HPDE6-E6E7 (cell line): ENCODE measurements at regions not wholly inside any gene's neighbourhood (a gene's known extent, or its start where the extent isn't known, plus 50 kb on each side); places are given as distances from the start of the nearest gene placed in this dataset.
"Not testable (repeated sequence)": the region's sequence is repeated elsewhere in the genome, so short reads cannot be mapped to it uniquely, and the experiment has no call there.

ENCODE experiments used
- DNase-seq: peaks from one replicate; pipeline ENCODE4 v3.0.0; 2011; ENCODE audit warnings: missing footprints; ENCODE audit errors: extremely low spot score

DNA sequence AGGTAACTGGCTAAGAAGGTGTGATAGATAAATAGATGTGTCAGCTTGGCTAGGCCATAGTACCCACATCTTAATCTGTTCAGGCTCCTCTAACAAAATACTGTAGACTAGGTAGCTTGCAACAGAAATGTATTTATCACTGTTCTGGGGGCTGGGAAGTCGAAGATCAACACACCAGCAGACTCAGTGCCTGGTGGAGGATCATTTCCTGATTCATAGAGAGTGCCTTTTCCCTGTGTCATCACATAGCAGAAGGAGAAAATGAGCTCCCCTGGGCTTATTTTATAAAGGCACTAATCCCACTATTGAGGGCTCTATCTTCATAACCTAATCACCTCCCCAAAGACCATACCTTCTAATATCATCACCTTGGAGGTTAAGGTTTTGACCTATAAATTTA lies 532.7 kb upstream of the OLFM3 start:
- DNase-seq = no peak

DNA sequence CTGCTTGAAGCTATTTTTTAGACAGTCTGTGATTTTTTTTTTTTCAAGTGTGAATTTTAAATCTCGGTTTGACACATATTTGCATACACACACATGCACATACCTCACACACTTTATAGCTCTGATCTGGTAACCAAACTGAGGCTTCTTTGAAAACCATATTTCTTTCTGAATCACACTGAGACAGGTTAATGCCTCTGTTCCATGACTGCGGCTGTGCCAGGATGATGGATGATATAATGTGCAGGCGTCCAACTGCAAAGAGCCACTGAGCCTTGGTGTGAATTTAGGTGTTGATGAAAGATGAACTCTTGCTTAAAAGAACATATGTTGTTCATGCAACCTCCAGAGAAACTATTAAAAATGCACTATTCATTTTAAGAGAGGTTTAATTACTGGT lies 504.0 kb upstream of the OLFM3 start:
- no peak for DNase-seq

DNA sequence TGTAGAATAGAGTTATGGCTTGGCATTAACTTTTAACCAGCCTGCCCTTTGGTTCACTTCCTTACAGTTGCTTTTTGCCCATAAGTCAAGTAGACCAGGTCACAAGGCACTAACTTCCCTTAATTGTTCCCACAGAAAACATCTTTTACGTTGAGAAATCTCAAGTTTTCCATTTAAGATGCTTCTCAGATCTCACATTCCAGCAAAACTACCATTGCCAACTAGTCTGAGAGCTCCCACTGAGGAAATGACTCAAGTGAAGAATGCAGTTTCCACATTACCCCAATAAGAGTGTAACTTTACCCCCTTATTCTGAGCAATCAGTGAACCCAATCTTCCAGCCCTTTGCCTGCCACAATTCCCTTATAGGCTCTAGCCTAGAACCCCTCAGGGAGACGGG lies 502.2 kb upstream of the OLFM3 start:
- DNase-seq = no peak

DNA sequence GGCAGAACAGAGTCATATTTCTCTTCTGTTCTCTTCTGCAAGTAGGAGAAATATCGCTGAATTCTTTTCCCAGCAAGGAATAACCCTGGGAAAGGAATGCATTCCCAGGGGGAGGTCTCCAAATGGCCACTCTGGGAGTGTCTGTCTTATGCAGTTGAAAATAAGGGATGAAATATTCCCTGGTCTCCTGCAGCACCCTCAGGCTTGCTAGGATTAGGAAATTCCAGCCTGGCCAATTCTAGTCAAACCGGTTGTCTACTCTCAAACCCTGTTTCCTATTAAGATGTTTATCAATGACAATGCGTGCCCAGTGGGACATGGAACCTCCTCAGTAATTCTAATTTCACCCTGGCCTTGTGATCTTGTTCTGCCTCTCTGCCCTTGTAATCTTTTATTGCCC lies 501.1 kb upstream of the OLFM3 start:
- DNase-seq = not testable (repeated sequence)

DNA sequence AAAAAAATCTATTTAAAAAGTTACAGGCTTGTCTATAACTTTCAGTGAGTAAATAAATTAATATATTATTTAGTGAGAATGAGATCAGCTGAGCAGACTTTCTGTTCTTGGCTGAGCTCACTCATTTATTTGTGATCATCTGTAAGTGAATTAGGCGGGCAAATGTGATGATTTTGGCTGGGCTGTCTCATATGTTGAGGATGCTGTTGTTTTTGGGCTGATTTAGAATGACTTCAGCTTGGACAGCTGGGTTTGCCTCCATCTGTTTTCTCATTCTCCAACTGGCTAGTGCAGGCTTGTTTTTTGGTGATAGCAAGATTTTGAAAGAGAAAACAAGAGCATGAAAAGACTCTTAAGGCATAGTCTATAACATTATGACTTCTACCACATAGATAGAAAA lies 475.8 kb upstream of the OLFM3 start:
- DNase-seq = no peak

DNA sequence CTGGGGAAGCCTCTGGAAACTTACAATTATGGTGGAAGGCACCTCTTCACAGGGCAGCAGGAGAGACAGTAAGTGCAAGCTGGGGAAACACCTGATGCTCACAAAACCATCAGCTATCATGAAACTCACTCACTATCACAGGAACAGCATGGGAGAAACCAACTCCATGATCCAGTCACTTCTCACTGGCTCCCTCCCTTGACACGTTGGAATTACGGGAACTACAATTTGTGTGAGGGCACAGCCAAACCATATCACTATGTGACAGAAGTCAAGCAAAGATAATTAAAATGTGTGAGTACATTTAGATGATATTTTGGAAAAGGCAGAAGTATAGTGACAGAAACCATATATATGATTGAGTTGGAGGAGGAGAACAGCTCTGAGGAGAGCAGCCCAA lies 474.0 kb upstream of the OLFM3 start:
- DNase-seq = no peak

DNA sequence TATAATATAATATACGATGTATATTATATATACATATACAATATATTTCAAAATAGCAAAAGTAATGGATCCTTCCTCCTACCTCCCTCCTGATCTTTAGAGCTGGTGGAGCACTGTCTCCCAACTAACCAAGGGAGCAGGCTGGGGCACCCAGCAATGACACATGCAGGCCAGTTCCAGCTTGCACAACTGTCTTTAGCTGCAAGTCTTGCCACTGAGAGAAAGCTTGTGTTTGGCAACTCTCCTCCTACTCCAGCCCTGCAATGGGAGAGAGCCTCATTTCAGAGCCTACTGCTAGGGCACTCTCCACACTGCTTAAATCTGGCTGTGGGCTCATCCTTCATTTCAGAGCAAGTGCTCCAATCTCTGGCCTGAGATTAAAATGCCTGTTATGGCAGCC lies 469.8 kb upstream of the OLFM3 start:
- DNase-seq = peak; percentile 39

DNA sequence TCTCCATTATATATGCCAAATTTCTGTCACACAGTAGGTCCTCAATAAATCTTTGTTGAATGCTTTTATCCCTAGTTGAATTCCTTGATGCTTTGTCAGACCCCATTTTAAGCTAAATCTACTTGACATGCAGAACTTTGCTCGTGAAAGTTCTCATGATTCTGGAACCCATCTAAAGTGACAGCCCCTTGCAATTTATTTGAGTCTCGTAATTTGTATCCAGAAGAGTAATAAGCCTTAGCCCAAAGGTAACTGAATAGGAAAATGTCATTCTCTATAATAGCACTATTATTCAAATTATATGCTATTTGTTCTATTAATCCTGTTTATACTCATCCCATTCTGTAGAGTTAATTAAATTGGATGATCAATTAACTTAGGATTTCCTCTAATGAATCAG lies 466.6 kb upstream of the OLFM3 start:
- DNase-seq = no peak

DNA sequence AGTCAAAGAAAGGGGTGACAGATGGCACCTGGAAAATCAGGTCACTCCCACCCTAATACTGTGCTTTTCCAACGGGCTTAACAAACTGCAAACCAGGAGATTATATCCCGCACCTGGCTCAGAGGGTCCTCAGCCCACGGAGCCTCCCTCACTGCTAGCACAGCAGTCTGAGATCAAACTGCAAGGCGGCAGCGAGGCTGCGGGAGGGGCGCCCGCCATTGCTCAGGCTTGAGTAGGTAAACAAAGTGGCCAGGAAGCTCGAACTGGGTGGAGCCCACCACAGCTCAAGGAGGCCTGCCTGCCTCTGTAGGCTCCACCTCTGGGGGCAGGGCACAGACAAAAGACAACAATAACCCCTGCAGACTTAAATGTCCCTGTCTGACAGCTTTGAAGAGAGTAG lies 445.6 kb upstream of the OLFM3 start:
- DNase-seq = not testable (repeated sequence)

DNA sequence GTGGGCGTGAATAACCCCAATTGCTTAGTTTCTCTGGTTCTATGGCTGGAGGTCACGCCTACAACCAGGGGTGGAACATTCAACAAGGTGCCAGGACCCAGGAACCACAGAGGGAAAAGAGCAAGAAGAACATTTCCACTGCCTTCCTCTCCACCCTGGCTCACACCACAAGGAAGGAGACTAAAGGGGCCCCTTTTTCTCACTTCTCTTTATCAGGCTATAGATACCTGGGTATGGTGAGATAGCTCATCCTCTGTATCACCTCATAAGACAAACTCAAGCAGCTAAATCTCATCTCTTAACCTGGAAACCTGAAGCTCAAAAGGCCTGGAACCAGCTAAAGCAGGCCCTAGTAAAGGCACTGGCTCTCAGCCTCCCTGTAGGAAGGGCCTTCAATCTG lies 438.8 kb upstream of the OLFM3 start:
- no peak for DNase-seq

DNA sequence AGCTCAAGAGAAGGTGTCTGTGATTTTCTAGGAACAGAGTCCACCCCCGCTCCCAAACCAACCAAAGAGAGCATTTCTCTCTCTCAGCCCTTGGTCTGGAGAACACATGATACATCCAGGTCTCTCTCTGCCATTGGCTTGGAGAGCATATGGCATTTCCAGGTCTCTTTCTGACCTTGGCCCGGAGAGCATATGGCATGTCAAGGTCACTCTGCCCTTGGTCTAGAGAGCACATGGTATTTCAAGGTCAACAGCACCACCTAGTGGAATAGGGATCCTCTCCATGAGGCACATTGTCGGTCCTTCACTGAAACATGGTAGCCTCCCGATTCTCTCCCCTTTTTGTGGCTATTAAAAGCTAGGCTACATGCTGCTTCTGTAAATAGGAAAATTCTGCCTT lies 437.7 kb upstream of the OLFM3 start:
- DNase-seq = no peak

DNA sequence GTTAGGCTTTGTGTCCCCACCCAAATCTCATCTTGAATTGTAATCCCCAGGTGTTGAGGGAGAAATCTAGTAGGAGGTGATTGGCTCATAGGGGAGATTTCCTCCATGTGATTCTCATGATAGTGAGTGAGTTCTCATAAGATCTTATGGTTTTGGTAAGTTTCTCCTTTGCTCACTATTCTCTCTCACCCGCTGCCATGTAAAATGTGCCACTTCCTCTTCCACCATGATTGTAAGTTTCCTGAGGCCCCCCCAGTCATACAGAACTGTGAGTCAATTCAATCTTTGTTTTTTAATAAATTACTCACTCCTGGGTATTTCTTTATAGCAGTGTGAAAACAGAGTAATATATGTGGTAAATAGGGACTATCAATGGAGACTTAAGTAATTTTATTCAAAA lies 434.5 kb upstream of the OLFM3 start:
- no peak for DNase-seq

DNA sequence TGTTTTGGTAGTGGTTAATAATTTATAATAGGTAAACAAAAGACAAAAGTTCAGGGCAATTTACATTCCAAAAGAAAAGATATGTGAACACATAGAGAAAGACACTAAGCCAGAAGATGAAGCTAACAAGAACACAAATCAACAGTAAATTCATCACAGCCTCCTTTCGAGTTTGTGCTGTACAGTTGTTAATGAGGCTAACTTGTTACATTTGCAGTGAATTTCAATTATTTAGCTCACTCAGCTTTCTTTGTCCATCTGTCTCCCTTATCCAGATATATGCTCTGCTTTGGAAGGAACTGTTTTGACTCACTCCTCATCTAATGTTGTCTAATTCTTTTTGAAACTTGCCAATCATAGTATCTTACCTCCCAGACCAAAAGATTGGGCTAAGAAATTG lies 423.3 kb upstream of the OLFM3 start:
- no peak for DNase-seq
